Cardiac muscle cell (in vitro differentiated cells and primary cell): ENCODE measurements at regions not wholly inside any gene's neighbourhood (a gene's known extent, or its start where the extent isn't known, plus 50 kb on each side); places are given as distances from the start of the nearest gene placed in this dataset.

Experiments
- DNase-seq, 2 donors: peaks; one replicate each; pipeline versions ENCODE4 v3.0.0 to v3.0.0-alpha.2; 2010 to 2017; ENCODE audit warnings: low read depth in 1 of 2, low spot score in 1 of 2
- H3K27ac ChIP-seq: fragments of 200-600 bp; sonication (generic); 2 replicates; pipeline ENCODE4 v1.5.1; 2016
- H3K27me3 ChIP-seq: fragments of 200-600 bp; sonication (generic); 2 replicates; pipeline ENCODE4 v1.6.0; 2016; ENCODE audit warnings: control low read depth
- H3K36me3 ChIP-seq: fragments of 200-600 bp; sonication (generic); 2 replicates; pipeline ENCODE4 v1.5.1; 2016; ENCODE audit warnings: control low read depth
- H3K4me1 ChIP-seq: fragments of 200-600 bp; sonication (generic); 2 replicates; pipeline ENCODE4 v1.8.1; 2017; ENCODE audit warnings: low read depth, mild to moderate bottlenecking, mixed run types
- H3K4me3 ChIP-seq: fragments of 200-600 bp; sonication (generic); 2 replicates; pipeline ENCODE4 v1.5.1; 2016; ENCODE audit warnings: mild to moderate bottlenecking
- H3K9me3 ChIP-seq: fragments of 200-600 bp; sonication (generic); 2 replicates; pipeline ENCODE4 v1.5.1; 2017; ENCODE audit warnings: low read depth, mild to moderate bottlenecking, control low read depth
- CTCF ChIP-seq: IDR thresholded peaks from 2 replicates; pipeline ENCODE4 v1.5.1; 2012; ENCODE audit warnings: low read depth, mild to moderate bottlenecking, low read length

GRCh38 chr5:172572440-172572839 lies 68.6 kb upstream of the NEURL1B start:
- H3K27me3 ChIP-seq: no peaks in the 10 kb centered on the region
- H3K36me3 ChIP-seq: no peaks in the 10 kb centered on the region
- no peak for TF ChIP-seq CTCF
- H3K9me3 ChIP-seq: no peaks in the 10 kb centered on the region
- no peak overlapping the region for H3K4me3 ChIP-seq
- DNase-seq: no peak
- H3K4me1 ChIP-seq: peaks cover 46% of the 10 kb centered on the region
- H3K27ac ChIP-seq: peak overlapping the region; percentile 100

- Histone ChIP-seq H3K27ac (peak overlapping the region; percentile 100), H3K4me3 (no peak overlapping the region), H3K36me3 (no peaks in the 10 kb centered on the region), H3K4me1 (peaks cover 52% of the 10 kb centered on the region), H3K9me3 (no peaks in the 10 kb centered on the region), H3K27me3 (no peaks in the 10 kb centered on the region)
- TF ChIP-seq CTCF: no peak
- DNase-seq: no peak
These were observed 69.2 kb upstream of the NEURL1B start for GRCh38 chr5:172571892-172572291.

- no peaks in the 10 kb centered on the region for H3K36me3 ChIP-seq
- H3K27me3 ChIP-seq: no peaks in the 10 kb centered on the region
- H3K4me3 ChIP-seq: no peak overlapping the region
- peak overlapping the region; percentile 100 for H3K27ac ChIP-seq
- no peak for DNase-seq
- H3K4me1 ChIP-seq: peaks cover 54% of the 10 kb centered on the region
- no peak for TF ChIP-seq CTCF
- no peaks in the 10 kb centered on the region for H3K9me3 ChIP-seq
These were observed 69.7 kb upstream of the NEURL1B start for GRCh38 chr5:172571413-172571812.

DNA sequence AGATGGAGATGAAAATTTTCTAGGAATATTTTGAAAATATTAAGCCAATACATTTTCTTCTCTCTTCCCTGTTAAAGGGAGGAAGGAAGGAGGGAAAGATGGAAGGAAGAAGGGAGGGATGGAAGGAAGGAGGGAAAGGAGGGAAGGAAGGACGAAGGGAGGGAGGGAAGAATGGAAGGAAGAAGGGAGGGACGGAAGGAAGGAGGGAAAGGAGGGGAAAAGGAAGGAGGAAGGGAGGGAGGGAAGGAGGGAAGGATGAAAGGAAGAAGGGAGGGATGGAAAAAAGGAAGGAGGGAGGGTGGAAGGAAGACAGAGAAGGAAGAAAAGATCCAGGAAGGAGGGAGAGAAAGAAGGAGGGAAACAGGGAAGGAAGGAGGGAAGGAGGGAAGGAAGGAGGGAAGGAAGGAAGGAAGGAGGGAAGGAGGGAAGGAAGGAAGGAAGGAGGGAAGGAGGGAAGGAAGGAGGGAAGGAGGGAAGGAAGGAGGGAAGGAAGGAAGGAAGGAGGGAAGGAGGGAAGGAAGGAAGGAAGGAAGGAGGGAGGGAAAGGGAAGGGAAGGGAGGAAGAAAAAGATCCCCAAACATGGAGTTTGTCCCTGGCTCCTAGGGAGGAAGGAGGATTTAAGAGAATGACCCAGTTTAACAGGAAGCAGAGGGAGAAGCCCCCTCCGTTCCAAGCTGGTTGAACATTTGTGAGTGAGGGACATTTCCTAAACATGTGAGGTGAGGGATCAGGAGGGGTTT lies 70.3 kb upstream of the NEURL1B start:
- Histone ChIP-seq H3K36me3 (no peaks in the 10 kb centered on the region), H3K4me3 (no peak overlapping the region), H3K4me1 (peaks cover 51% of the 10 kb centered on the region), H3K9me3 (no peaks in the 10 kb centered on the region), H3K27me3 (no peaks in the 10 kb centered on the region), H3K27ac (peak overlapping the region; percentile 100)
- no peak for TF ChIP-seq CTCF
- DNase-seq: no peak

- TF ChIP-seq CTCF: no peak
- no peak overlapping the region for H3K4me3 ChIP-seq
- DNase-seq: peak in 1 of 2 donors; percentile 96
- H3K27me3 ChIP-seq: no peaks in the 10 kb centered on the region
- H3K36me3 ChIP-seq: no peaks in the 10 kb centered on the region
- no peaks in the 10 kb centered on the region for H3K9me3 ChIP-seq
- peak overlapping the region; percentile 100 for H3K27ac ChIP-seq
- peaks cover 47% of the 10 kb centered on the region for H3K4me1 ChIP-seq
These were observed 71.1 kb upstream of the NEURL1B start for GRCh38 chr5:172569861-172570558.
